ENCODE measurements at regions not wholly inside any gene's neighbourhood (a gene's known extent, or its start where the extent isn't known, plus 50 kb on each side); places are given as distances from the start of the nearest gene placed in this dataset.

- TF ChIP-seq CTCF (IDR thresholded peaks at IDR 0.05) (no peak), POLR2AphosphoS5 (IDR thresholded peaks at IDR 0.05) (no peak)
Measured at GRCh38 chr3:158991146-158991705, 189.4 kb downstream of the MFSD1 start.

All from gastroesophageal sphincter (tissue), 3 donors.